DND-41 (cell line): ENCODE measurements at regions not wholly inside any gene's neighbourhood (a gene's known extent, or its start where the extent isn't known, plus 50 kb on each side); places are given as distances from the start of the nearest gene placed in this dataset.

Source experiments
- CTCF ChIP-seq: IDR thresholded peaks from 2 replicates; pipeline ENCODE4 v1.5.1; 2012; ENCODE audit warnings: borderline replicate concordance, low read length, moderate library complexity, mild to moderate bottlenecking; ENCODE audit not compliant: poor library complexity, severe bottlenecking; ENCODE audit errors: extremely low read depth
- EZH2 ChIP-seq: IDR thresholded peaks from 3 replicates; pipeline ENCODE4 v1.6.1; 2012; ENCODE audit warnings: borderline replicate concordance, low read depth, mild to moderate bottlenecking, moderate library complexity, low read length, inconsistent platforms; ENCODE audit not compliant: severe bottlenecking

- no peak for TF ChIP-seq CTCF
- no peak for TF ChIP-seq EZH2
These were observed 59.9 kb downstream of the SIPA1L2 start for GRCh38 chr1:232570007-232570406.
